AG04449 (cell line): ENCODE measurements at regions not wholly inside any gene's neighbourhood (a gene's known extent, or its start where the extent isn't known, plus 50 kb on each side); places are given as distances from the start of the nearest gene placed in this dataset.
"Not testable (repeated sequence)": the region's sequence is repeated elsewhere in the genome, so short reads cannot be mapped to it uniquely, and the experiment has no call there.

ENCODE experiments used
- CTCF ChIA-PET: fragments of 350-600 bp; formaldehyde crosslinking; extraction: SDS; loops from one replicate; lab custom pipeline; 2021; ENCODE audit warnings: antibody characterized with exemption; lab: Yijun Ruan, JAX
- POLR2A ChIA-PET: fragments of 400-600, 350-600 bp; formaldehyde crosslinking; extraction: SDS; loops from one replicate; lab custom pipeline; 2020; ENCODE audit warnings: antibody characterized with exemption, inconsistent platforms; lab: Yijun Ruan, JAX
- DNase-seq: peaks from one replicate; pipeline ENCODE4 v3.0.0-alpha.2; 2010; ENCODE audit warnings: low read depth, low spot score
- H3K4me3 ChIP-seq: 2 replicates; pipeline ENCODE4 v1.5.1; 2011; ENCODE audit warnings: low read depth, mild to moderate bottlenecking, control low read depth, low read length
- CTCF ChIP-seq: IDR thresholded peaks from one replicate; pipeline ENCODE4 v1.5.1; 2011; ENCODE audit warnings: mild to moderate bottlenecking, moderate library complexity, low read length, control low read depth, inconsistent platforms; ENCODE audit not compliant: insufficient read depth; ENCODE audit errors: missing control alignments

GRCh38 chr5:145667742-145668141, 167.4 kb downstream of the PRELID2 start:
- H3K4me3 ChIP-seq, result no peak overlapping the region
- CTCF ChIA-PET, result interaction anchor here (1.6 kb wide), 1 partner anchor 14 kb away, joined by 7 read pairs; no protein-coding TSS in a partner anchor
- DNase-seq, result no peak
- POLR2A ChIA-PET, result no interaction called here
- TF ChIP-seq CTCF, result no peak

- ChIA-PET CTCF (interaction anchor here (1.0 kb wide), 1 partner anchor 13 kb away, joined by 4 read pairs; no protein-coding TSS in a partner anchor), POLR2A (no interaction called here)
- H3K4me3 ChIP-seq, result no peak overlapping the region
- no peak for DNase-seq
- no peak for TF ChIP-seq CTCF
These were observed 168.6 kb downstream of the PRELID2 start for GRCh38 chr5:145666591-145666990.

- CTCF ChIA-PET, result interaction anchor here (0.6 to 1.5 kb wide), 3 partner anchors 15 to 21 kb away, joined by 3 to 4 read pairs (median 3); no protein-coding TSS in a partner anchor
These were observed 173.2 kb downstream of the PRELID2 start for GRCh38 chr5:145661737-145662485.

GRCh38 chr5:145660897-145661640, 174.1 kb downstream of the PRELID2 start:
- ChIA-PET POLR2A (no interaction called here), CTCF (interaction anchor here (1.5 kb wide), 1 partner anchor 19 kb away, joined by 4 read pairs; no protein-coding TSS in a partner anchor)
- no peak for TF ChIP-seq CTCF
- H3K4me3 ChIP-seq, result no peak overlapping the region
- DNase-seq, result peak; percentile 4

More at GRCh38 chr5:145661737-145662485, 173.2 kb downstream of the PRELID2 start:
- no peak for TF ChIP-seq CTCF
- no peak overlapping the region for H3K4me3 ChIP-seq
- no peak for DNase-seq
- POLR2A ChIA-PET, result no interaction called here

GRCh38 chr5:145658435-145658834, 176.7 kb downstream of the PRELID2 start:
- no peak for DNase-seq
- POLR2A ChIA-PET, result no interaction called here
- CTCF ChIA-PET, result no interaction called here
- H3K4me3 ChIP-seq, result no peak overlapping the region
- TF ChIP-seq CTCF, result no peak

GRCh38 chr5:145652700-145653099, 182.4 kb downstream of the PRELID2 start:
- POLR2A ChIA-PET, CTCF ChIA-PET, H3K4me3 ChIP-seq, DNase-seq: not testable (repeated sequence)

GRCh38 chr5:145647137-145647536, 188.0 kb downstream of the PRELID2 start:
- H3K4me3 ChIP-seq, POLR2A ChIA-PET, DNase-seq: not testable (repeated sequence)
- CTCF ChIA-PET, result interaction anchor here (1.0 to 1.2 kb wide), 2 partner anchors 25 to 36 kb away, joined by 3 read pairs; no protein-coding TSS in a partner anchor

- H3K4me3 ChIP-seq, CTCF ChIA-PET, DNase-seq, POLR2A ChIA-PET: not testable (repeated sequence)
These were observed 191.9 kb downstream of the PRELID2 start for GRCh38 chr5:145643214-145643613.
